ENCODE measurements at regions not wholly inside any gene's neighbourhood (a gene's known extent, or its start where the extent isn't known, plus 50 kb on each side); places are given as distances from the start of the nearest gene placed in this dataset.

- no peak for DNase-seq (ENCODE audit: low read depth)
Observed at GRCh38 chr7:67422601-67423000, 426.0 kb downstream of the TYW1 start.

GRCh38 chr7:67423065-67423464 is 426.4 kb downstream of the TYW1 start:
- DNase-seq (ENCODE audit: low read depth): no peak

DNA sequence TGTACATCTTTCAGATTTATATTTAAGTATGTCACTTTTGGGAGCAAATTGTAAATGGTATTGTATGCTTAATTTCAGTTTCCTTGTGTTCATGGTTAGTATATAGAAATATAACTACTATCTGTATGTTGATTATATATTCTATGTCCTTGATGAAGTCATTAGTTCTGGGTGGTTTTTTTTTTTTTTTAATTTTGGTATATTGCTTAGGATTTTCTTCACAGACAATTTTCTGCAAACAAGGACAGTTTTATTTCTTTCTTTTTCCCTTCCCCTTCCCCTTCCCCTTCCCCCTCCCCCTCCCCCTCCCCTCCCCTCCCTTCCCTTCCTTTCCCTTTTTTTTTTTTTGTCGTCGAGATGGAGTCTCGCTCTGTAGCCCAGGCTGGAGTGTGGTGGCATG is 430.0 kb downstream of the TYW1 start:
- DNase-seq (ENCODE audit: low read depth): no peak

DNA sequence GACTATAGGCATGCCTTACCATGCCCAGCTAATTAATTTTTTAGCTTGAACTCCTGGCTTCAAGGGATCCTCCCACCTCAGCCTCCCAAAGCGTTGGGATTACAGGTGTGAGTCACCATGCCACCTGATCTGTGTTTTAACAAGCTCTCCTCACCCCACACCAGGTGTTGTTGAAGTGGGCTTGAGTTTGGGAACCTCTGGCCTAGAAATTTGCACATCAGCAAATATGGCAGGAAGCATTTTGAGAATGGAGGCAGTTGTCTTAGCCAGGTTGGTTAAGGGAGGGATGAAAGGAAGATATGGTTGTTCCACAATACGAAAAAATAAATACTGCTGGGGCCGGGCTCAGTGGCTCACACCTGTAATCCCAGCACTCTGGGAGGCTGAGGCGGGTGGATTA is 433.1 kb downstream of the TYW1 start:
- no peak for DNase-seq (ENCODE audit: low read depth)

DNA sequence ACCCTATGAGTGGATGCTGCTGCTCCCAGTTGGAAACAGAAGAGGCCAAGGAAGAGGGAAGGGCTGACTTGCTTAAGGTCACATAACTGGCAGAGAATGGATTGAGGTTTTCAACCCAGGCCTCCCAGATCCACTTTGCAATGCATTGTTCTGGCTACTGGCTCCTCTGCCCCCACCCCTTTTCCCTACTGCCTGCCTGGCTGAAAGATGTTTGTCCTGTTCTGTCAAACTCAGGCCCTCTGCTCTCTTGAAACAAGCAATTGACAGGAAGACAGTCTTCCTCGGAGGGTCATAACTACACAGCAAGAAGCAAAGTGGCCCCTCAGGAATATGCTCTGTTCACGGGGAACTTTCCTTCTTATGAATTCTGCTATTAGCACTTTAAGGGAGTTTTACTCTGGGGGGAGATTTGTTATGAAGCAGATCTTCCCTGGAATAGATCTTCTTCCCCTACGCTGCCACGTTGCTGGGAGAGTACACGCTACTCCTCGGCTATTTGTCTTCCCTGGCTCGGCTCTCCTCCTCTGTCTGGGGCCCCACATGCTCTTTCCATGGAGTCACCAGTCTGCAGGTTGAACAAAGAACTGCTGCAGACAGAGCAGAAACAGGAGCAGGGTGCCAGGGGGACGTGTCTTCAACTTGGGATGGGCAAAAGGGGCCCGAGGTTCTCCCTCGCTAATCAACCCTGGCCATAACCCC is 436.1 kb downstream of the TYW1 start:
- no peak for DNase-seq (ENCODE audit: low read depth)

- no peak for DNase-seq (ENCODE audit: low read depth)
Observed at GRCh38 chr7:67435894-67436535, 439.4 kb downstream of the TYW1 start.

GRCh38 chr7:67438198-67438882 is 441.7 kb downstream of the TYW1 start:
- no peak for DNase-seq (ENCODE audit: low read depth)

- no peak for DNase-seq (ENCODE audit: low read depth)
Observed at GRCh38 chr7:67438913-67439505, 442.4 kb downstream of the TYW1 start.

- DNase-seq (ENCODE audit: low read depth): no peak
Observed at GRCh38 chr7:67440321-67440720, 443.7 kb downstream of the TYW1 start.

- no peak for DNase-seq (ENCODE audit: low read depth)
Observed at GRCh38 chr7:67445728-67446127, 449.1 kb downstream of the TYW1 start.

DNA sequence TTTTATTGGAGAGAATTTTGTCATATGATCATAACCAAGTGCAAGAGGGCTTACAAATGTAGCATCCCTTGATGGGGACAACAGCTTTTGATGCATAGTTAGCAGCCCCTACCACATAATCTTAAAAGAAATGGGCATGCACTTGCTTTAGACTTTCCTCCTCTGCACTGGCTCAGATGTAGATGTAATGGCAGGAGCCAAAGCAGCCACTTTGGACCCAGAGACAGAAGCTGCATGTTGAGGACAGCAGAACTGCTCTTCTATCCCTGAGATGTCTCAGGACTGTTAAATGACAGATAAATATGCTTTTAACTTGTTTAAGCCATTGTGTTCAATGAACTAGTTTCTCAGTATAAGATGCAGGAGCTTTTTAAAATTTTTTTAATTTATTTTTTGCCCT is 450.7 kb downstream of the TYW1 start:
- DNase-seq (ENCODE audit: low read depth): no peak

GRCh38 chr7:67448271-67448670 is 451.6 kb downstream of the TYW1 start:
- DNase-seq (ENCODE audit: low read depth): no peak

DNA sequence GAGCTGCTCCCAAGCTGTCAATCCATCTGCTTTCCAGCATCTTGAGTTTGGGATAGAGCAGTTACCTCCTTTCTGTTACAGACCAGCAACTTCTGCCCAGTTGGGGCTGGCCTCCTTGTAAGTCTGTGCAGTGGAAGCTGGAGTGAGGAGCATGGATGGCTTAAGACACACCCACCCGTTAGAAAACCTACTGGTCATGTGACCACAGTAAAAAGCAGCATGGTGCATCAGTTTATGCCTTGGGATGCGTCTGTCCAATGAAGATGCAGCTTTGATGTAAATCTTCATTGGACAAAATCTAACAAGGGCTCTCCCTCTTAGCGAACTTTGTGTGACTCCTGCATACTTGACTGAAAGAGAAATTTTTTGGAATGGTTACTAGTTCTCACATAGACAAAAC is 453.5 kb downstream of the TYW1 start:
- no peak for DNase-seq (ENCODE audit: low read depth)

- DNase-seq (ENCODE audit: low read depth): no peak
Observed at GRCh38 chr7:67451306-67451705, 454.7 kb downstream of the TYW1 start.

DNA sequence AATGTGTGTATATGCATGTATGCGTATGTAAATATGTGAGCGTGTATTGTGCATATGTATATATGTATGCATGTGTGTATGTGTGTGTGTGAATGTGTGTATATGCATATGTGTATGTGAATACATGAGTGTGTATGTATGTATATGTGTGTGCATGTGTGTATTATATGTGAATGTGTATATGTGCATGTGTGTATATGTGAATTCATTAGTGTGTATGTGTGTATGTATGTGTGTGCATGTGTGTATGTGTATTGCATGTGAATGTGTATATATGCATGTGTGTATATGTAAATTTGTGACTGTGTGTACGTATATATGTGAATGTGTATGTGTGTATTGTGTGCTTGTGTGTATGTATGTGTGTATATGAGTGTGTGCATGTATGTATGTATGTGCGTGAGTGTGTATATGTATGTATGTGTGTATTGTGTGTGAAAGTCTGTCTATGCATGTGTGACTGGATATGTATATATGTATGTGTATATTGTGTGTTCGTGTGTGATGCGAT is 455.9 kb downstream of the TYW1 start:
- no peak for DNase-seq (ENCODE audit: low read depth)

- DNase-seq (ENCODE audit: low read depth): no peak
Observed at GRCh38 chr7:67453580-67454380, 457.1 kb downstream of the TYW1 start.

GRCh38 chr7:67455508-67455907 is 458.9 kb downstream of the TYW1 start:
- DNase-seq (ENCODE audit: low read depth): no peak

DNA sequence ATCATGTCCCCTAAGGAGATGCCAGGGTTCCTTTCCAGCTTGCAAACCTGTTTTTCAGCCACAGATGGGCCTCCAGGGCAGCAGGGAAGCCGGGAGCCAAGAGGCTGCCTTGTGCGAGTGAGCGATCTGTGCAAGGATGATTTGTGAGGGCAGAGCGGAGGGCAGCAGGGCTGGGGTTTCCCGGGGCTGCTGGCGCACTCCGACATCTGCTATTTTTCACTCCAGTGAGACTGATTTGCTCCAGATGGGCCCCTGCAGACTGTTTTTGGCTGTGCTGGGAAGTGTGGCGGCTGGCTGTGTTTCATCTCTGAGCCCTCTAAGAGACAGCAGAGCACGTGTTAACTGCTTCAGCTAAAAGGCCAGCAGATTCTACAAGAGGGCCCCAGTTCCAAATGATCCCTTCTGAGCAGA is 466.2 kb downstream of the TYW1 start:
- no peak for DNase-seq (ENCODE audit: low read depth)

DNA sequence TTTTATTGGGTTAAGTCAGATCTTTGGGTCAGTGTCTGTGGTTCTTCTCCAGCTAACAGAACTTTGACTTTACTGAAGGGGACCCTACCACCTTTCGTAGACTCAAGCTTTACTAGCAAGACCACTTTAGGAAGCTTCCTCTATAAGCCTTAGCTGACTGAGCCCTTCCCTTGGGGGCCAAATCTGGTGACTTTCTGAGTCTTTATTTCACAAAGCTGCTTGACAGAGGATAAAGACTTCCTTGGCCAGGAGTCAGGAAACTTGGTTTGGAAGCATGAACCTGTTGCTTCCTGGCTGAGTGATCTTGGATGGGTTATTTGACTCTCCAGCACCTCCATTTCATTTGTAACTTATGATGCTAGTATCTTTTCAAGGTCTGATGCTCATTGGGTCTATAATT is 466.7 kb downstream of the TYW1 start:
- no peak for DNase-seq (ENCODE audit: low read depth)

- no peak for DNase-seq (ENCODE audit: low read depth)
Observed at GRCh38 chr7:67463983-67464382, 467.4 kb downstream of the TYW1 start.

DNA sequence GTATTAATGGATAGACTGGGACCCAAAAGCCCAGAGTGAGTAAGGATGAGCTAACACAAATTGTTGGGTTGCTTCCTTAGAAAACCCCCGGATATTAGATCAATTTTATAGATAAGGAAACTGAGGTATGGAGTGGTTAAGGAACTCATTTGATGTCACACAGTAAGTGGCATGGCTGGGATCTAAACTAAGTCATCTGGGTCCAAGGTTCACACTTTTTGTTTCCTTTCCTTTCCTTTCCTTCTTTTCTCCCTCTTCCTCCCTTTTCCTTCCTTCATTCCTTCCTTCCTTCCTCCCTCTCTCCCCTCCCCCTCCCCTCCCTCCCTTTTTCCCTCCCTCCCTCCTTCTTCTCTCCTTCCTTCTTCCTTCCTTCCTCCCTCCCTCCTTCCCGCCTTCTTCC is 469.5 kb downstream of the TYW1 start:
- DNase-seq (ENCODE audit: low read depth): no peak

DNA sequence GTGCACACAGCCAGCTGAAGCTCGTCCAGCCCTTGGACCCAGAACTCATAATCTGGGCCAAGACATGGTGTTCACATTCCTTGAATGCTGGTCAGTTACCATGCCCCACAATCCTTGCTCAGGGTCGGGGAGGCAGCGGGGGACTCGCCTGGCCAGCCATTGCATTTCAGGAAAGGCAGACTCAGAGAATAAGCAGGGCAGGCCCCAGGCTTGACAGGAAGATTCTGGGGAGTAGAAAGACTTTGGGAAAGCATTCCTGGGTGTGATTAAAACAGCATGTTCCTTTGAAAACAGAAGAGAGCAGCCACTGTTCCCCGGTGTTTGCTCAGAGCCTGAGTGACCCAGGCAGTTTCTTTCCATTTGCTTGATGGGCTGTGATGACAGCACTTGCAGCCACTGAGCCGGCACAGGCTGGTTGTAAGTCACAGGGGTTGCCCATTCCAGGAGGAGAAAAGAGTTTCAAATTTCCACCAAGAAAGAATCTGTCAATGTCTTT is 473.7 kb downstream of the TYW1 start:
- DNase-seq (ENCODE audit: low read depth): no peak

All from fibroblast of gingiva (primary cell).